Fibroblast of peridontal ligament (primary cell): ENCODE measurements at regions not wholly inside any gene's neighbourhood (a gene's known extent, or its start where the extent isn't known, plus 50 kb on each side); places are given as distances from the start of the nearest gene placed in this dataset.
"Not testable (repeated sequence)": the region's sequence is repeated elsewhere in the genome, so short reads cannot be mapped to it uniquely, and the experiment has no call there.

Experiments
- DNase-seq: peaks from one replicate; pipeline ENCODE4 v3.0.0-alpha.2; 2010; ENCODE audit errors: extremely low read depth

GRCh38 chr1:171397851-171398469 is 84.0 kb downstream of the FMO4 start:
- DNase-seq: no peak

- peak; percentile 6 for DNase-seq
Measured at GRCh38 chr1:171403393-171403792, 81.9 kb upstream of the PRRC2C start.

GRCh38 chr1:171405391-171405714 is 80.0 kb upstream of the PRRC2C start:
- no peak for DNase-seq

GRCh38 chr1:171413557-171413956 is 71.8 kb upstream of the PRRC2C start:
- DNase-seq: not testable (repeated sequence)

GRCh38 chr1:171418546-171418945 is 66.8 kb upstream of the PRRC2C start:
- DNase-seq: no peak

- no peak for DNase-seq
Measured at GRCh38 chr1:171420810-171421209, 64.5 kb upstream of the PRRC2C start.

- no peak for DNase-seq
Measured at GRCh38 chr1:171421413-171422020, 63.8 kb upstream of the PRRC2C start.

- DNase-seq: no peak
Measured at GRCh38 chr1:171422511-171422910, 62.8 kb upstream of the PRRC2C start.

- no peak for DNase-seq
Measured at GRCh38 chr1:171424494-171424893, 60.8 kb upstream of the PRRC2C start.

- no peak for DNase-seq
Measured at GRCh38 chr1:171426645-171427044, 58.7 kb upstream of the PRRC2C start.

- no peak for DNase-seq
Measured at GRCh38 chr1:171427852-171428471, 57.4 kb upstream of the PRRC2C start.

- DNase-seq: no peak
Measured at GRCh38 chr1:171429137-171429536, 56.2 kb upstream of the PRRC2C start.

GRCh38 chr1:171431994-171432393 is 53.3 kb upstream of the PRRC2C start:
- DNase-seq: no peak

- no peak for DNase-seq
Measured at GRCh38 chr1:171432473-171432872, 52.9 kb upstream of the PRRC2C start.

- peak; percentile 61 for DNase-seq
Measured at GRCh38 chr1:171433451-171433850, 51.9 kb upstream of the PRRC2C start.

- peak; percentile 92 for DNase-seq
Measured at GRCh38 chr1:171434717-171435346, 50.5 kb upstream of the PRRC2C start.
